ENCODE measurements at regions not wholly inside any gene's neighbourhood (a gene's known extent, or its start where the extent isn't known, plus 50 kb on each side); places are given as distances from the start of the nearest gene placed in this dataset.

GRCh38 chr4:96835991-96836390, 996.1 kb downstream of the PDHA2 start:
- no peak overlapping the region for H3K4me3 ChIP-seq (ENCODE audit: low read depth, low read length)
- TF ChIP-seq CTCF (IDR thresholded peaks at IDR 0.05; ENCODE audit: insufficient read depth, low read length) = no peak
- no peak for DNase-seq (ENCODE audit: low read depth)

- H3K4me3 ChIP-seq (ENCODE audit: low read depth, low read length) = no peak overlapping the region
- no peak for TF ChIP-seq CTCF (IDR thresholded peaks at IDR 0.05; ENCODE audit: insufficient read depth, low read length)
- DNase-seq (ENCODE audit: low read depth) = no peak
These were observed 999.5 kb downstream of the PDHA2 start for GRCh38 chr4:96839441-96839840.

- DNase-seq (ENCODE audit: low read depth) = no peak
- TF ChIP-seq CTCF (IDR thresholded peaks at IDR 0.05; ENCODE audit: insufficient read depth, low read length) = no peak
- no peak overlapping the region for H3K4me3 ChIP-seq (ENCODE audit: low read depth, low read length)
These were observed 1001.9 kb downstream of the PDHA2 start for GRCh38 chr4:96841801-96842200.

- no peak for DNase-seq (ENCODE audit: low read depth)
- TF ChIP-seq CTCF (IDR thresholded peaks at IDR 0.05; ENCODE audit: insufficient read depth, low read length) = no peak
- no peak overlapping the region for H3K4me3 ChIP-seq (ENCODE audit: low read depth, low read length)
These were observed 1005.1 kb downstream of the PDHA2 start for GRCh38 chr4:96844858-96845490.

- H3K4me3 ChIP-seq (ENCODE audit: low read depth, low read length) = no peak overlapping the region
- DNase-seq (ENCODE audit: low read depth) = no peak
- no peak for TF ChIP-seq CTCF (IDR thresholded peaks at IDR 0.05; ENCODE audit: insufficient read depth, low read length)
These were observed 1005.9 kb downstream of the PDHA2 start for GRCh38 chr4:96845819-96846218.

- no peak for TF ChIP-seq CTCF (IDR thresholded peaks at IDR 0.05; ENCODE audit: insufficient read depth, low read length)
- no peak for DNase-seq (ENCODE audit: low read depth)
- H3K4me3 ChIP-seq (ENCODE audit: low read depth, low read length) = no peak overlapping the region
These were observed 1034.8 kb downstream of the PDHA2 start for GRCh38 chr4:96874657-96875056.

GRCh38 chr4:96879527-96879926, 1039.6 kb downstream of the PDHA2 start:
- no peak for DNase-seq (ENCODE audit: low read depth)
- H3K4me3 ChIP-seq (ENCODE audit: low read depth, low read length) = no peak overlapping the region
- no peak for TF ChIP-seq CTCF (IDR thresholded peaks at IDR 0.05; ENCODE audit: insufficient read depth, low read length)

Data from fibroblast of the aortic adventitia (primary cell).